ENCODE measurements at regions not wholly inside any gene's neighbourhood (a gene's known extent, or its start where the extent isn't known, plus 50 kb on each side); places are given as distances from the start of the nearest gene placed in this dataset.
A peak's percentile ranks its signal among the peaks of the same experiment; 100 is the strongest.

DNA sequence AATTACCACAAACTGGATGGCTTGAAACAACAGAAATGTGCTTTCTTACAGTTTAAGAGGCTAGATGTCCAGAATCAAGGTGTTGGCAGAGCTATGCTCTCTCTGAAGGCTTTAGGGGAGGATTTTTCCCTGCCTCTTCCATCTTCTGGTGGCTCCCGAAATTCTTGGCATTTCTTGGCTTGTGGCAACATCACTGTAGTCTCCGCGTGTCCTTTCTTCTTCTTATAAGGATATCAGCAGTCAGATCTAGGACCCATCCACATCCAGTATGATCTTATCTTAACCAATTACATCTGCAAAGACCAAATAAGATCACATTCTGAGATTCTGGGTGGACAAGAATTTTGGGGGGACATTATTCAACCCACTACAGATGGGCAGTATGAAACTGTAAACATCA lies 119.2 kb upstream of the PMFBP1 start:
- no peaks in the 10 kb centered on the region for H3K9me3 ChIP-seq (ENCODE audit: control insufficient read depth, low read length)
- peaks cover 38% of the 10 kb centered on the region for H3K4me1 ChIP-seq (ENCODE audit: control insufficient read depth, insufficient read depth, low read length)
- H3K27me3 ChIP-seq (replicated peaks; ENCODE audit: control insufficient read depth, insufficient read depth, low read length), result no peaks in the 10 kb centered on the region
- DNase-seq (ENCODE audit: low read depth), result peak; percentile 60
- H3K36me3 ChIP-seq (ENCODE audit: control insufficient read depth, insufficient read depth, low read length, severe bottlenecking), result no peaks in the 10 kb centered on the region
- H3K4me3 ChIP-seq (ENCODE audit: low read length), result peak overlapping the region; percentile 39
- H3K9ac ChIP-seq (ENCODE audit: low read length), result peak overlapping the region; percentile 85

DNA sequence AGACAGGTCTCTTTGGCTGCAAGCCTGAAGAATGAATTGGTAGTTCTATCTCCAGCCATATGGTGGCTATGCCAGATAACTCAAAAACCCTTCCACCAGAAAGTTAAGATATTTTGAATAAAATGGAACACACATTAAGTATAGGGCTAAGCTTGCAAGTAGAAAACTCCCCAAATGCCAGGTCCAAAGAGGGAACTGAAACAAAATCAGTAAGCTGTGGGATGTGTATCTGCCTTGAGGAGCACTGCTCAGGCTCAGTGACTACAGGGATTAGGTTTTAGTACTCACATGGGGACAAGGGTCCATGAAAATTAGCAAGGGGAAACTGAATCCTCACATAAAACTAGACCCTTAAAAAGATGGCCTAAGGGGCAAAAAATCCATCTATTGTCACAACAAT lies 115.7 kb upstream of the PMFBP1 start:
- Histone ChIP-seq H3K36me3 (ENCODE audit: control insufficient read depth, insufficient read depth, low read length, severe bottlenecking) (no peaks in the 10 kb centered on the region), H3K9ac (ENCODE audit: low read length) (no peak overlapping the region), H3K9me3 (ENCODE audit: control insufficient read depth, low read length) (no peaks in the 10 kb centered on the region), H3K27me3 (replicated peaks; ENCODE audit: control insufficient read depth, insufficient read depth, low read length) (no peaks in the 10 kb centered on the region), H3K4me3 (ENCODE audit: low read length) (no peak overlapping the region), H3K4me1 (ENCODE audit: control insufficient read depth, insufficient read depth, low read length) (peaks cover 61% of the 10 kb centered on the region)
- DNase-seq (ENCODE audit: low read depth), result no peak

DNA sequence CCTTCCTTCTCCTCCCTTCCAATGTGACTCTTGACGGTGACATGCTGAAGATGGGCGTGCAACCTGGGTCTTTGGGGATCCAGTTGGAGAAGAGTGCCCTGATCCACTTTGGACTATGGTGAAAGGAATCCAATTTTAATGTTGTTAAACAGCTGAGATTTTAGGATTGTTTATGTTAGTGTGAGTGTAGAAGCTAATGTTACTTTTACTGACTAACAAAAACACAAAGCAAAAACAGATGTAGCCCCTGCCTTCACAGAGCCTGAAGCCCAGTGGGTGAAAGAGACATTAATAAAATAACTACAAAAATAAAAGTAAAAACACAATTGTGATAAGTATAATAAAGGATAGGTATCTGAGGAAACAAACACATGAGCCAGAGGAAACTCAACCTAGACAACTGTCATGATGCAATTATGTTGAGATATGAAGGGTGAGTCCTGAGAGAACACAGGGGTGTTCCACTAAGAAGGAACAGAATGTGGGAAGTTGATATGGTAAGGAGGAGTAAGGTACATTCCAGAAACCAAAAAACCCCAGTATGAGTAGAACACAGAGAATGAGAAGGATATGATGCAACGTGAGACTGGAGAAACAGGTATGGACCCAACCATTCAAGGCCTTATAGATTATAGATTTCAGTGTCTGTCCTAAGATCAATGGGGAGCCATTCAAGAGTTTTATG lies 115.1 kb upstream of the PMFBP1 start:
- H3K4me3 ChIP-seq (ENCODE audit: low read length), result peak overlapping the region; percentile 2
- no peaks in the 10 kb centered on the region for H3K27me3 ChIP-seq (replicated peaks; ENCODE audit: control insufficient read depth, insufficient read depth, low read length)

DNA sequence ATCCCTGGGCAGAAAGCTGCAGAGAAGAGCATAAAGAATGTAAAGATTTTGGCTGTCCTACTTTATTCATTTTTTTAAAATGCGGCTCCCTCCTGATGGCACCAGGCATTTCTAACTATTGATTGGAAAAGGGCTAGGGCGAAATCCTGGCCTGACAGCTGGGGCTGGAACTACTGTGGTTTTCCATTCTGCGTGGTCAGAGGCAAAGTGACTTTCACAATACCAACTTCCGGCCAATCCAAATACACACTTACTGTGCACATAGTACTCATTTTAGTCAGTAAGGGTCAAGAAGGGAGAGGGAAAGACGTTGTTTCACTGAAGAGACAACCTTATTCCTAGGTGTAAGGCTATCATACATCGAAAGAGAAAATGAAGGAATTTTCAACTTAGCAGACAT lies 113.8 kb upstream of the PMFBP1 start:
- no peak for DNase-seq (ENCODE audit: low read depth)
- Histone ChIP-seq H3K27me3 (replicated peaks; ENCODE audit: control insufficient read depth, insufficient read depth, low read length) (no peaks in the 10 kb centered on the region), H3K4me3 (ENCODE audit: low read length) (no peak overlapping the region), H3K4me1 (ENCODE audit: control insufficient read depth, insufficient read depth, low read length) (peaks cover 45% of the 10 kb centered on the region), H3K36me3 (ENCODE audit: control insufficient read depth, insufficient read depth, low read length, severe bottlenecking) (no peaks in the 10 kb centered on the region), H3K9me3 (ENCODE audit: control insufficient read depth, low read length) (no peaks in the 10 kb centered on the region), H3K9ac (ENCODE audit: low read length) (no peak overlapping the region)

More for the DNA sequence above, 115.1 kb upstream of the PMFBP1 start:
- no peak overlapping the region for H3K9ac ChIP-seq (ENCODE audit: low read length)
- H3K4me1 ChIP-seq (ENCODE audit: control insufficient read depth, insufficient read depth, low read length), result peaks cover 57% of the 10 kb centered on the region
- H3K36me3 ChIP-seq (ENCODE audit: control insufficient read depth, insufficient read depth, low read length, severe bottlenecking), result no peaks in the 10 kb centered on the region
- DNase-seq (ENCODE audit: low read depth), result peak; percentile 10
- H3K9me3 ChIP-seq (ENCODE audit: control insufficient read depth, low read length), result no peaks in the 10 kb centered on the region

DNA sequence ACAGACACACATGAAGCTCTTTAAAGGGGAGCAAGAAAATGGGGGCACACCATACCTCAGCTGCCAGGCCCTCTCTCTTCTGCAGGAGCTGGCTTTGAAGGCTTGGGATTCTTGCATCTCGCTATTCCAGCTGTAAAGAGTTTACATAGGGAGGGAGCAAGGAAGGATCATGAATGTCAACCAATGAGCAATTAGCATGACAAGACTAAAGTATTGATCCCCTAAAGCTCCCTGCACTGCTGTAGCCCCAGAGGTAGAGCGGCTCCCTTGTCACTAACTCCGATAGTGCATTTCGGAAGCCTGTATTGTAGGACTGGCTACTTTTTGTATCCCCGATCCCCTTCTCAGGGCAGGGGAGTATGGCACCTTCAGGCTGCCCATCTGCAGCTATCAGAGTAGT lies 113.4 kb upstream of the PMFBP1 start:
- no peaks in the 10 kb centered on the region for H3K36me3 ChIP-seq (ENCODE audit: control insufficient read depth, insufficient read depth, low read length, severe bottlenecking)
- no peak for DNase-seq (ENCODE audit: low read depth)
- H3K4me1 ChIP-seq (ENCODE audit: control insufficient read depth, insufficient read depth, low read length), result peaks cover 41% of the 10 kb centered on the region
- no peak overlapping the region for H3K4me3 ChIP-seq (ENCODE audit: low read length)
- no peaks in the 10 kb centered on the region for H3K27me3 ChIP-seq (replicated peaks; ENCODE audit: control insufficient read depth, insufficient read depth, low read length)
- H3K9me3 ChIP-seq (ENCODE audit: control insufficient read depth, low read length), result no peaks in the 10 kb centered on the region
- no peak overlapping the region for H3K9ac ChIP-seq (ENCODE audit: low read length)

DNA sequence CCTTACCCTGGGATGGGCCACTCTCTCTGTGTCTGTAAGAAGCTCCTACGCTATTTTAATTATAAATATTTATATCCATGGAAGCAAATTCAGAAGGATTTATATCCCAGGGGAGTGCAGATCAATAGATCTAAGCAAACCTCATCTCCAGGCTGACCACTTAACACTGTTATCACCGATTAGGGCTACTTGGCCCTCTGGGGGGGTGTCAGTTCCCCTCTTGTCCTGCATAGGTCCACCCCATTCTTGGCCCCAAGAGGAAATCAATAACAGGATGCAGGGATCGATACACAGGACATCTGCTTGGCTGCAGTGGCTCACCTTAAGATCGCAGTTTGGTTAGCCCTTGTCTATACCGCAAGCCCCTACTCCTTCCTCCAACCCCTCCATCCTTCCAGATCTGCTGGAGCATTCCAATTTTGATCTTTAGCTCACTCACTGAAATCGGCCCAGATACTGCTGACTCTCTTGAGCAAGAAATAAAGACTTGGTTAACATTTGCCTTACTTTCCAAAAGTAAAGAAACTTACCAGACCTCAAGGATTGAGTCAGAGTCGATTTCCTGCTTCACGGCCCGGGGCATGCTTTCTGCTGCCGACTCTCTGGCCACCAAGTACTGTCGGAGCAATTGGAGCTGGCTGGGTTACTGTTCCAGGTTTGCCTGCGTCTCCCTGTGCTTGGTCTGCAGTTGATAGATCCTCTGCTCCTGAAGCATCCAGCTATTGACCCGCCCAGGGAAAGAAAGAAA lies 112.3 kb upstream of the PMFBP1 start:
- H3K36me3 ChIP-seq (ENCODE audit: control insufficient read depth, insufficient read depth, low read length, severe bottlenecking), result no peaks in the 10 kb centered on the region

DNA sequence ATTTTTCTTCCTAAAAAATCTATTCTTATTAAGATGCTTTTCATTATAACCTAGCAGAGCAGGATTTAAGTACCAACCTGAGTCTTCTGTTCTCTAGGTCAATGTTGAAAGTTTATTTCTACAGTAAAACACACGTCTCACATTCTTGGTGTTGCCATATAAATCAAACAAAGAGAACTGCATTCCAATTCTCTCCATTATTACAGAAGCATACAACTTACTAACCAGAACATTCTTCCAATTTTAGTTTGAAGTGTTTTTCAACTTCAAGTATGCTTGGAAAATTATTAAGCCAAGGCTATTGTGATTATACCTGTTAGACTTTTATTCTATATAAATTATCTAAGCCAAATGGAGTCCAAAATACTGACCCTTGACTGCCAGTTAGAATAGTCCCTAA lies 110.4 kb upstream of the PMFBP1 start:
- Histone ChIP-seq H3K4me3 (ENCODE audit: low read length) (no peak overlapping the region), H3K9me3 (ENCODE audit: control insufficient read depth, low read length) (no peaks in the 10 kb centered on the region)
- no peak for DNase-seq (ENCODE audit: low read depth)

More for the DNA sequence above, 112.3 kb upstream of the PMFBP1 start:
- Histone ChIP-seq H3K9ac (ENCODE audit: low read length) (peak overlapping the region; percentile 18), H3K27me3 (replicated peaks; ENCODE audit: control insufficient read depth, insufficient read depth, low read length) (no peaks in the 10 kb centered on the region), H3K4me3 (ENCODE audit: low read length) (no peak overlapping the region), H3K9me3 (ENCODE audit: control insufficient read depth, low read length) (no peaks in the 10 kb centered on the region), H3K4me1 (ENCODE audit: control insufficient read depth, insufficient read depth, low read length) (peaks cover 43% of the 10 kb centered on the region)
- no peak for DNase-seq (ENCODE audit: low read depth)

DNA sequence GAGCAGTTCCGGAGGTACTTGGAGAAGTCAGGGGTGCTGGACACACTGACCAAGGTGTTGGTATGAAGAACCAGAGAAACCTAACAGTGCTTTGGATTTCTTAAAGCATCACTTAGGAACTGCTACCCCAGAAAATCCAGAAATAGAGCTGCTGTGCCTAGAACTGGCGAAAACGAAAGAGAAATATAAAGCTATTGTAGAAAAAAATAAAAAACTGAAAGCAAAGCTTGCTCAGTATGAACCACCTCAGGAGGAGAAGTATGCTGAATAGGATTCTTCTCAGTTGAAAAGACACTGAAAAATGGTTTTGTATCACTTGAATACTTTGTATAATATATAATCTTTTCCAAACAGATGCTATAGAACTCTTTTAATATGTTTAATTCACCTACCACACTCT lies 106.3 kb upstream of the PMFBP1 start:
- Histone ChIP-seq H3K36me3 (ENCODE audit: control insufficient read depth, insufficient read depth, low read length, severe bottlenecking) (no peaks in the 10 kb centered on the region), H3K9me3 (ENCODE audit: control insufficient read depth, low read length) (no peaks in the 10 kb centered on the region), H3K27me3 (replicated peaks; ENCODE audit: control insufficient read depth, insufficient read depth, low read length) (no peaks in the 10 kb centered on the region), H3K4me1 (ENCODE audit: control insufficient read depth, insufficient read depth, low read length) (peaks cover 17% of the 10 kb centered on the region), H3K4me3 (ENCODE audit: low read length) (no peak overlapping the region), H3K9ac (ENCODE audit: low read length) (no peak overlapping the region)
- no peak for DNase-seq (ENCODE audit: low read depth)

More for the DNA sequence above, 110.4 kb upstream of the PMFBP1 start:
- Histone ChIP-seq H3K9ac (ENCODE audit: low read length) (no peak overlapping the region), H3K4me1 (ENCODE audit: control insufficient read depth, insufficient read depth, low read length) (peaks cover 44% of the 10 kb centered on the region), H3K27me3 (replicated peaks; ENCODE audit: control insufficient read depth, insufficient read depth, low read length) (no peaks in the 10 kb centered on the region), H3K36me3 (ENCODE audit: control insufficient read depth, insufficient read depth, low read length, severe bottlenecking) (no peaks in the 10 kb centered on the region)

DNA sequence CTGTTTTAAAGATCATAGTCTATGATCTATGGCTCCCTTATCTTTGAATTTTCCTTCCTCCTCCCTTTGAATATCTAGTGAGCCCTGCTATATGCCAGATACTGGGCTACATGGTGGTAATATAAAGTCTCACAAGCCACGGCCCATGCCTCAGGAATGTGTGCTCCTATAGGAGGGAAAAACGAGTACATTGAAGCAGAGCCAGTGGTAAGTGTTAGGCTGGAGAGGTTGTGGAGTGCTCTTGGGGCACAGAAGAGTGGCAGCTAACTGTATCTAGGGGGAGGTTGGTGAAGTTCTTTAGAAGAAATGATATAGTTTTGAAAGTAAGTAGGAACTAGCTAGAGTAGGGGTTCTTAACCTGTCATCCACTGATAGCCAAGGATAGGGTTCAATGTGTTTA lies 105.8 kb upstream of the PMFBP1 start:
- H3K27me3 ChIP-seq (replicated peaks; ENCODE audit: control insufficient read depth, insufficient read depth, low read length), result no peaks in the 10 kb centered on the region
- H3K4me1 ChIP-seq (ENCODE audit: control insufficient read depth, insufficient read depth, low read length), result peaks cover 14% of the 10 kb centered on the region
- no peak for DNase-seq (ENCODE audit: low read depth)
- no peaks in the 10 kb centered on the region for H3K36me3 ChIP-seq (ENCODE audit: control insufficient read depth, insufficient read depth, low read length, severe bottlenecking)
- H3K9ac ChIP-seq (ENCODE audit: low read length), result no peak overlapping the region
- H3K9me3 ChIP-seq (ENCODE audit: control insufficient read depth, low read length), result no peaks in the 10 kb centered on the region
- H3K4me3 ChIP-seq (ENCODE audit: low read length), result no peak overlapping the region

DNA sequence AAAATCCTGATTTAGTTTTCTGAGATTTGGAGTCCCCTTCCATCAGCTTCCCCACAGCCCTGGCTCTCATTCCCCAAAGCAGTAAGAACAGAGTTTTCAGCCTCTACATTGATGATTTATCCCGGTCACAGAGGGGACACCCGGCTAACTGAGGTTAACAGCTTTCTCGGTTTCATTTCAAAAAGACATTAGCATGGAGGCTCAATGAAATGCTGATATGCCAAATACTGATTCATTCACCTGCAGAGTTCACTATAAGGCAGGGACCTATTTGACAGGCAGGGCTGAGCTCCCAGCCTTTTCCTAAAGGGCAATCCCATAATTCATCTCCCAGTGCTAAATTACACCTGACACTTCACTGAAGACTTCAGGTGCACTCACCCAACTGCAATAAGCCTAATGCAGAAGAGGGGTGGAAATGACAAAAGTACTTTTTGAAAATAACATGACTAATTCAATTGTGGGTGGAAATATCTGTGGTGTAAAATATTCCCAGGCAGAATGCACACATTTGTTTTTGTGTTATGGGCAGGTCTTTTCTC lies 99.8 kb upstream of the PMFBP1 start:
- Histone ChIP-seq H3K9ac (ENCODE audit: low read length) (no peak overlapping the region), H3K4me1 (ENCODE audit: control insufficient read depth, insufficient read depth, low read length) (peaks cover 13% of the 10 kb centered on the region), H3K9me3 (ENCODE audit: control insufficient read depth, low read length) (no peaks in the 10 kb centered on the region), H3K27me3 (replicated peaks; ENCODE audit: control insufficient read depth, insufficient read depth, low read length) (no peaks in the 10 kb centered on the region), H3K4me3 (ENCODE audit: low read length) (no peak overlapping the region), H3K36me3 (ENCODE audit: control insufficient read depth, insufficient read depth, low read length, severe bottlenecking) (no peaks in the 10 kb centered on the region)
- no peak for DNase-seq (ENCODE audit: low read depth)

DNA sequence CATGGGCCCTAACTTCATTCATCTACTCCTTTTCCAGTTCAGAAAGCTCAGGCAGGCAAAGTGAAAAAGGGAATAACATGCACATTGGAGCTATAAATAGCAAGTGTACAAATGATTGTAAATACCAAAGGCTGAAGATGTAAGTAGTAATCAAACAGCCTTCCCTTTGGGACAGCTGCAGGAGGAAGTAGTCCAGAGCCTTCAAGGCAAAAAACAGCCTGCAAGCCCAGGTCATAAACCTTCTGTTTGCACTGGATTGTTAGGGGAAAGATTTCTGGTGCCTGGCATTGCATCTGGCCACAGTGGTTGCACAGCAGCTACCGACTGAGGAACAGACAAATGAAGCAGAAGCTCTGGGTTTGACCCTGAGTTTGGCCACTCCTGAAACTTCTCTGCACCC lies 98.6 kb upstream of the PMFBP1 start:
- peaks cover 13% of the 10 kb centered on the region for H3K4me1 ChIP-seq (ENCODE audit: control insufficient read depth, insufficient read depth, low read length)
- no peaks in the 10 kb centered on the region for H3K36me3 ChIP-seq (ENCODE audit: control insufficient read depth, insufficient read depth, low read length, severe bottlenecking)
- no peak overlapping the region for H3K9ac ChIP-seq (ENCODE audit: low read length)
- no peak for DNase-seq (ENCODE audit: low read depth)
- H3K9me3 ChIP-seq (ENCODE audit: control insufficient read depth, low read length), result no peaks in the 10 kb centered on the region
- H3K4me3 ChIP-seq (ENCODE audit: low read length), result no peak overlapping the region
- no peaks in the 10 kb centered on the region for H3K27me3 ChIP-seq (replicated peaks; ENCODE audit: control insufficient read depth, insufficient read depth, low read length)
